H1 (cell line): ENCODE measurements at regions not wholly inside any gene's neighbourhood (a gene's known extent, or its start where the extent isn't known, plus 50 kb on each side); places are given as distances from the start of the nearest gene placed in this dataset.

Source experiments
- CTCF ChIA-PET: fragments of 300-600 bp; sonication (Branson Sonifier 250); formaldehyde crosslinking; loops from one replicate; lab custom pipeline; 2021; ENCODE audit not compliant: partially characterized antibody; lab: Charles Lee
- POLR2A ChIA-PET: fragments of 300-600 bp; sonication (Branson Sonifier 250); formaldehyde crosslinking; loops from one replicate; lab custom pipeline; 2021; ENCODE audit warnings: inconsistent platforms; ENCODE audit not compliant: partially characterized antibody; lab: Charles Lee
- DNase-seq, 2 experiments: peaks; one replicate each; pipeline versions ENCODE4 v3.0.0 to v3.0.0-alpha.2; 2010 to 2022; ENCODE audit warnings: low spot score in 2 of 2, low read depth in 1 of 2, mixed read lengths in 1 of 2
- FAIRE-seq: peaks from 2 replicates; lab custom pipeline; 2011; peaks lifted over from hg19 to GRCh38; lab: Jason Lieb, UNC
- H2AFZ ChIP-seq: 2 replicates; pipeline ENCODE4 v1.8.1; 2012; ENCODE audit warnings: low read length, inconsistent platforms
- H2AK5ac ChIP-seq: 2 replicates; pipeline ENCODE4 v1.6.1; 2013; ENCODE audit warnings: low read depth, low read length
- H2BK120ac ChIP-seq: replicated peaks from 2 replicates; pipeline ENCODE3; 2013; ENCODE audit warnings: low read depth, low read length, inconsistent platforms
- H2BK12ac ChIP-seq: 2 replicates; pipeline ENCODE4 v1.6.1; 2013; ENCODE audit warnings: low read depth, low read length
- H2BK15ac ChIP-seq: 2 replicates; pipeline ENCODE4 v1.6.1; 2013; ENCODE audit warnings: low read length
- H2BK20ac ChIP-seq: 2 replicates; pipeline ENCODE4 v1.6.1; 2013; ENCODE audit warnings: low read length
- H2BK5ac ChIP-seq: 2 replicates; pipeline ENCODE4 v1.6.1; 2013; ENCODE audit warnings: low read depth, low read length
- H3K14ac ChIP-seq: 2 replicates; pipeline ENCODE4 v1.6.1; 2013; ENCODE audit warnings: inconsistent platforms; ENCODE audit not compliant: insufficient read length
- H3K18ac ChIP-seq: 2 replicates; pipeline ENCODE4 v1.6.1; 2013; ENCODE audit warnings: low read length; ENCODE audit errors: extremely low read depth
- H3K23ac ChIP-seq: 2 replicates; pipeline ENCODE4 v1.6.1; 2013; ENCODE audit warnings: inconsistent platforms; ENCODE audit not compliant: insufficient read length
- H3K23me2 ChIP-seq: 2 replicates; pipeline ENCODE4 v1.6.1; 2013; ENCODE audit warnings: low read depth, low read length
- H3K27ac ChIP-seq: 2 replicates; pipeline ENCODE4 v1.6.1; 2011; ENCODE audit warnings: low read depth, low read length, inconsistent platforms
- H3K27me3 ChIP-seq, 4 experiments: replicated peaks in 1 of 4; 1 replicate in 1 of 4; 2 replicates in 3 of 4; pipeline versions ENCODE4 v1.6.1 to v1.8.1; 2011 to 2013; ENCODE audit warnings: low read length in 3 of 4, mild to moderate bottlenecking in 3 of 4, inconsistent platforms in 2 of 4, mixed read lengths in 2 of 4, moderate library complexity in 1 of 4; ENCODE audit not compliant: control insufficient read depth in 3 of 4, insufficient read depth in 3 of 4; ENCODE audit errors: extremely low read depth in 1 of 4
- H3K36me3 ChIP-seq, 4 experiments: 2 replicates each; pipeline versions ENCODE4 v1.6.1 to v1.8.1; 2011 to 2013; ENCODE audit warnings: mild to moderate bottlenecking in 4 of 4, low read length in 3 of 4, moderate library complexity in 2 of 4, control low read depth in 1 of 4, inconsistent platforms in 1 of 4; ENCODE audit not compliant: insufficient read depth in 4 of 4, control insufficient read depth in 2 of 4
- H3K4ac ChIP-seq: replicated peaks from 2 replicates; pipeline ENCODE3; 2013; ENCODE audit warnings: low read length, low read depth, mixed read lengths, inconsistent platforms; ENCODE audit not compliant: insufficient read length
- H3K4me1 ChIP-seq, 4 experiments: replicated peaks in 1 of 4; 1 replicate in 1 of 4; 2 replicates in 3 of 4; pipeline versions ENCODE4 v1.6.1 to v1.8.1; 2011 to 2013; ENCODE audit warnings: low read length in 3 of 4, inconsistent platforms in 2 of 4, mixed read lengths in 1 of 4; ENCODE audit not compliant: insufficient read depth in 4 of 4, control insufficient read depth in 3 of 4
- H3K4me2 ChIP-seq, 2 experiments: 2 replicates each; pipeline versions ENCODE4 v1.6.1 to v1.8.1; 2011 to 2013; ENCODE audit warnings: low read depth in 2 of 2, low read length in 2 of 2, control low read depth in 1 of 2, inconsistent platforms in 1 of 2, mild to moderate bottlenecking in 1 of 2; ENCODE audit not compliant: insufficient read depth in 1 of 2
- H3K4me3 ChIP-seq, 4 experiments: fragments of 200-600, 300-600 bp in 1 of 4; sonication (generic), shearing (Covaris generic), sonication (Bioruptor Twin) in 1 of 4; 2 replicates each; pipeline versions ENCODE4 v1.5.1 to v1.8.1; 2011 to 2016; ENCODE audit warnings: low read length in 4 of 4, low read depth in 3 of 4, control low read depth in 2 of 4, inconsistent platforms in 2 of 4, mild to moderate bottlenecking in 2 of 4, mixed read lengths in 1 of 4, moderate library complexity in 1 of 4; ENCODE audit not compliant: insufficient read depth in 2 of 4; ENCODE audit errors: extremely low read depth in 1 of 4
- H3K56ac ChIP-seq: replicated peaks from 2 replicates; pipeline ENCODE3; 2013; ENCODE audit warnings: low read depth, mild to moderate bottlenecking, mixed read lengths, low read length, inconsistent platforms; ENCODE audit not compliant: insufficient read length
- H3K79me1 ChIP-seq: 2 replicates; pipeline ENCODE4 v1.6.1; 2013; ENCODE audit warnings: low read depth, low read length, control low read depth
- H3K79me2 ChIP-seq, 2 experiments: 2 replicates each; pipeline versions ENCODE4 v1.6.1 to v1.8.1; 2012 to 2013; ENCODE audit warnings: low read length in 2 of 2, mild to moderate bottlenecking in 2 of 2, inconsistent platforms in 1 of 2; ENCODE audit not compliant: insufficient read depth in 2 of 2, control insufficient read depth in 1 of 2
- H3K9ac ChIP-seq, 4 experiments: replicated peaks in 1 of 4; 1 replicate in 1 of 4; 2 replicates in 3 of 4; pipeline versions ENCODE4 v1.6.1 to v1.8.1; 2011 to 2013; ENCODE audit warnings: low read depth in 3 of 4, low read length in 3 of 4, control low read depth in 2 of 4, mild to moderate bottlenecking in 2 of 4, moderate library complexity in 2 of 4, inconsistent platforms in 1 of 4; ENCODE audit errors: extremely low read depth in 1 of 4
- H3K9me3 ChIP-seq, 2 experiments: 2 replicates each; pipeline versions ENCODE4 v1.6.1 to v1.8.1; 2012 to 2013; ENCODE audit warnings: mild to moderate bottlenecking in 2 of 2, moderate library complexity in 2 of 2, control low read depth in 1 of 2, inconsistent platforms in 1 of 2, low read depth in 1 of 2, low read length in 1 of 2, mixed read lengths in 1 of 2; ENCODE audit not compliant: insufficient read depth in 2 of 2
- H4K20me1 ChIP-seq, 2 experiments: replicated peaks in 1 of 2; 2 replicates each; pipeline versions ENCODE3 to v1.8.1; 2011 to 2013; ENCODE audit warnings: inconsistent platforms in 2 of 2, low read length in 2 of 2, mild to moderate bottlenecking in 1 of 2; ENCODE audit not compliant: insufficient read depth in 2 of 2, control insufficient read depth in 1 of 2
- H4K5ac ChIP-seq: 2 replicates; pipeline ENCODE4 v1.6.1; 2013; ENCODE audit warnings: low read length, low read depth, mixed read lengths, inconsistent platforms; ENCODE audit not compliant: insufficient read length
- H4K8ac ChIP-seq: 2 replicates; pipeline ENCODE4 v1.8.0; 2013; ENCODE audit warnings: mild to moderate bottlenecking, moderate library complexity, low read length, inconsistent platforms; ENCODE audit not compliant: insufficient read depth; ENCODE audit errors: extremely low read depth
- H4K91ac ChIP-seq: replicated peaks from 2 replicates; pipeline ENCODE3; 2013; ENCODE audit warnings: low read length, mixed read lengths, inconsistent platforms; ENCODE audit not compliant: insufficient read length
- CBX5 ChIP-seq: fragments of 300-800, 300-1000 bp; sonication (generic); IDR thresholded peaks from 2 replicates; pipeline ENCODE4 v1.7.1; 2016; ENCODE audit warnings: antibody characterized with exemption, low read length, low read depth
- HDAC2 ChIP-seq, 2 experiments: fragments of 300-600 bp in 1 of 2; sonication (generic) in 1 of 2; IDR thresholded peaks; 2 replicates each; pipeline ENCODE4 v1.6.1; 2011 to 2012; ENCODE audit warnings: low read depth in 2 of 2, low read length in 2 of 2, mild to moderate bottlenecking in 2 of 2, moderate library complexity in 2 of 2, borderline replicate concordance in 1 of 2, inconsistent platforms in 1 of 2
- NRF1 ChIP-seq: IDR thresholded peaks from 2 replicates; pipeline ENCODE4 v1.6.1; 2011; ENCODE audit warnings: mild to moderate bottlenecking, low read depth, low read length, improper control_type of control experiment
- POLR2AphosphoS5 ChIP-seq: IDR thresholded peaks from 2 replicates; pipeline ENCODE4 v1.6.1; 2011; ENCODE audit warnings: low read depth, low read length
- SP2 ChIP-seq: IDR thresholded peaks from 2 replicates; pipeline ENCODE4 v1.6.1; 2012; ENCODE audit warnings: mild to moderate bottlenecking, low read length, inconsistent platforms
- WGBS, 2 experiments: shearing (Covaris generic) in 1 of 2; methylation state at CpG; one replicate each; pipeline versions ENCODE4 v1.1.6 to v1.1.7; 2013 to 2015; ENCODE audit warnings: low lambda C conversion rate in 2 of 2, mixed read lengths in 2 of 2, inconsistent platforms in 1 of 2, low coverage in 1 of 2, missing lambda C conversion rate in 1 of 2; ENCODE audit not compliant: insufficient replicate concordance in 2 of 2, insufficient coverage in 1 of 2, insufficient read length in 1 of 2; ENCODE audit errors: extremely low coverage in 1 of 2, missing lambda C conversion rate in 1 of 2; 5-methylcytosine and 5-hydroxymethylcytosine counted together

DNA sequence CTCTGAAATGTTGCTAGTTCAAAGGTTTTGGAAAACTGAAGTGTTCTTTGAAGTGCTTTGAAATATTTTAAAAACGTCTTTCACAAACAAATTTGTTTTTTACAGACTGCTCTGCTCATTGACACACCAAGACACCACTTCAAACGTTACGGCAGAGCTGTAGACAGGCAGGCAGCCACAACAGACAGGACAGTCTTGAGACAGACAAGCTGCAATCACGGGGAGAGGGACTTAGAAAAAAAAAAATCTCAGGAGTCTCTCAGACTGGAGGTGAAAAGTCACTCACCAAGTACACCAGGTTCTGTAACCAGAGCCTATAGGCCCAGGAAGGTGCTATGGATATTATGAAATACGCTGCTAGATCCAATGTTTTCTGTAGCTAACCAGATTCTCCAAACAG lies 135.4 kb downstream of the ISL1 start:
- Histone ChIP-seq H2BK20ac (no peak overlapping the region), H3K4me2 (no peak overlapping the region), H2BK15ac (no peak overlapping the region), H3K79me1 (no peaks in the 10 kb centered on the region), H4K91ac (no peak overlapping the region), H2AK5ac (no peak overlapping the region), H3K18ac (no peak overlapping the region), H3K23me2 (no peaks in the 10 kb centered on the region), H2AFZ (peak overlapping the region; percentile 27; the same call in 1 of the 2 replicates), H3K9me3 (no peaks in the 10 kb centered on the region), H4K20me1 (no peaks in the 10 kb centered on the region), H3K14ac (no peak overlapping the region), H3K4me3 (no peak overlapping the region), H2BK120ac (no peak overlapping the region), H3K9ac (no peak overlapping the region), H3K56ac (no peak overlapping the region), H3K79me2 (no peaks in the 10 kb centered on the region), H4K8ac (no peak overlapping the region), H2BK12ac (no peak overlapping the region), H3K23ac (no peak overlapping the region), H3K36me3 (no peaks in the 10 kb centered on the region), H4K5ac (no peak overlapping the region), H2BK5ac (no peak overlapping the region), H3K4ac (no peak overlapping the region), H3K27me3 (no peaks in the 10 kb centered on the region), H3K27ac (no peak overlapping the region), H3K4me1 (no peaks in the 10 kb centered on the region)
- TF ChIP-seq POLR2AphosphoS5 (no peak), SP2 (no peak), NRF1 (no peak), HDAC2 (IDR thresholded peaks at IDR 0.05; ENCODE audit: borderline replicate concordance in 1 of 2, low read depth in 2 of 2, low read length in 2 of 2) (no peak), CBX5 (no peak)
- ChIA-PET CTCF (interaction anchor here (0.5 to 1.2 kb wide), 3 partner anchors 12 to 72 kb away, joined by 3 to 4 read pairs (median 4); no protein-coding TSS in a partner anchor), POLR2A (interaction anchor here (0.7 kb wide), 1 partner anchor 124 kb away, joined by 3 read pairs; no protein-coding TSS in a partner anchor)
- no peak for FAIRE-seq
- no peak for DNase-seq
- WGBS, 2 experiments = 83% methylated on average over 5 of the region's 5 CpGs; no CpG with 5 or more reads in 1 of the 2 experiments
